Activated naive CD4-positive, alpha-beta T cell treated with anti-CD3 and anti-CD28 coated beads for 36 hours (primary cell): ENCODE measurements at regions not wholly inside any gene's neighbourhood (a gene's known extent, or its start where the extent isn't known, plus 50 kb on each side); places are given as distances from the start of the nearest gene placed in this dataset.
"Not testable (repeated sequence)": the region's sequence is repeated elsewhere in the genome, so short reads cannot be mapped to it uniquely, and the experiment has no call there.

Experiments
- CTCF ChIA-PET: fragments of 350-600 bp; sonication (Branson Sonifier 250); formaldehyde crosslinking; loops from one replicate; lab custom pipeline; 2021; ENCODE audit warnings: antibody characterized with exemption; lab: Charles Lee
- DNase-seq: peaks from one replicate; pipeline ENCODE4 v3.0.0-alpha.2; 2020
- H3K27ac Mint-ChIP-seq: one replicate; pipeline ENCODE4 v1.8.0; 2021; ENCODE audit warnings: mild to moderate bottlenecking, mixed read lengths
- H3K27me3 Mint-ChIP-seq: one replicate; pipeline ENCODE4 v1.8.0; 2021; ENCODE audit warnings: low read depth, mixed read lengths
- H3K36me3 Mint-ChIP-seq: one replicate; pipeline ENCODE4 v1.8.0; 2021; ENCODE audit warnings: low read depth, mixed read lengths
- H3K4me1 Mint-ChIP-seq: one replicate; pipeline ENCODE4 v1.8.0; 2021; ENCODE audit warnings: low read depth, mixed read lengths
- H3K4me3 Mint-ChIP-seq: one replicate; pipeline ENCODE4 v1.8.0; 2021; ENCODE audit warnings: mild to moderate bottlenecking, moderate library complexity, mixed read lengths
- H3K9me3 Mint-ChIP-seq: one replicate; pipeline ENCODE4 v1.8.0; 2021; ENCODE audit warnings: mixed read lengths
- intact Hi-C: fragments of 100-400 bp; cut with micrococcal nuclease; formaldehyde crosslinking; loops from one replicate; pipeline ENCODE4 v1.15.1; 2023

- H3K4me3 Mint-ChIP-seq, H3K9me3 Mint-ChIP-seq, H3K4me1 Mint-ChIP-seq, intact Hi-C loops, CTCF ChIA-PET, H3K27ac Mint-ChIP-seq, H3K36me3 Mint-ChIP-seq, H3K27me3 Mint-ChIP-seq, DNase-seq: not testable (repeated sequence)
Observed at GRCh38 chr15:47099801-47100200, 617.5 kb upstream of the SEMA6D start.

DNA sequence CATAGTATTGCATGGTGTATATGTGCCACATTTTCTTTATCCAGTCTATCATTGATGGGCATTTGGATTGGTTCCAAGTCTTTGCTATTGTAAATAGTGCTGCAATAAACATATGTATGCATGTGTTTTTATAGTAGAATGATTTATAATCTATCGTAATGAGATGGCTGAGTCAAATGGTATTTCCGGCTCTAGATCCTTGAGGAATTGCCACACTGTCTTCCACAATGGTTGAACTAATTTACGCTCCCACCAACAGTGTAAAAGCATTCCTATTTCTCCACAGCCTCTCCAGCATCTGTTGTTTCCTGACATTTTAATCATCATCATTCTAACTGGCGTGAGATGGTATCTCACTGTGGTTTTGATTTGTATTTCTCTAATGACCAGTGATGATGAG, 608.5 kb upstream of the SEMA6D start:
- CTCF ChIA-PET, result interaction anchor here (0.7 kb wide), 1 partner anchor 179 kb away, joined by 6 read pairs; no protein-coding TSS in a partner anchor
- H3K4me3 Mint-ChIP-seq, H3K27me3 Mint-ChIP-seq, H3K9me3 Mint-ChIP-seq, H3K36me3 Mint-ChIP-seq, DNase-seq, H3K4me1 Mint-ChIP-seq, H3K27ac Mint-ChIP-seq, intact Hi-C loops: not testable (repeated sequence)

DNA sequence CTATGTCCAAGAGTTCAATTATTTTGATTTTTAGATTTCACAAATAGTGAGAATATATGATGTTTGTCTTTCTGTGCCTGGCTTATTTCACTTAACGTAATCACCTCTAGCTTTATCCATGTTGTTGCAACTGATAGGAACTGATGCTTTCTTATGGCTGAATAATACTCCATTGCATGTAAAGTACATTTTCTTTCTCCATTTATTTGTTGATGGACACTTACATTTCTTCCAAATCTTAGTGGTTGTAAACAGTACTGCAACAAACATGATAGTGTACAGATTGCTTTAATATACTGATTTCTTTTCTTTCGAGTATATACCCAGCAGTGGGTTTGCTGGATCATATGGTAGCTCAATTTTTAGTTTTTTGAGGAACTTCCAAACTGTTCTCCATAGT, 600.6 kb upstream of the SEMA6D start:
- DNase-seq, result no peak
- Mint-ChIP-seq H3K27ac (no peak overlapping the region), H3K9me3 (peaks cover 7% of the 10 kb centered on the region), H3K4me1 (no peaks in the 10 kb centered on the region), H3K27me3 (no peaks in the 10 kb centered on the region), H3K4me3 (no peak overlapping the region), H3K36me3 (no peaks in the 10 kb centered on the region)
- intact Hi-C loops, result no loop called here
- CTCF ChIA-PET, result no interaction called here

DNA sequence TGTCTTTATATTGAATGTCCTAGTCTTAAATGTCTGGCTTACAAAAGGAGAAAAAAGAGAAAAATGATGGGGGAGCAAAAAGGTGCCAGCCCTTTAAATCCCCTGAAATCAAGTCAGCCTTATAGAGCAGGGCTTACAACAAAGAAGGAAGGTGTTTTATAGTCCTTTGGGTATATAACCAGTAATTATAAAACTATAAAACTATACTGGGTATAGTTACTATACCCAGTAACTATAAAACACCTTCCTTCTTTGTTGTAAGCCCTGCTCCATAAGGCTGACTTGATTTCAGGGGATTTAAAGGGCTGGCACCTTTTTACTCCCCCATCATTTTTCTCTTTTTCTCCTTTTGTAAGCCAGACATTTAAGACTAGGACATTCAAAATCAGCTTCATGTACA, 598.0 kb upstream of the SEMA6D start:
- CTCF ChIA-PET, result no interaction called here
- Mint-ChIP-seq H3K36me3 (no peaks in the 10 kb centered on the region), H3K4me1 (no peaks in the 10 kb centered on the region), H3K9me3 (peaks cover 7% of the 10 kb centered on the region), H3K27me3 (no peaks in the 10 kb centered on the region), H3K27ac (no peak overlapping the region), H3K4me3 (no peak overlapping the region)
- DNase-seq, result no peak
- intact Hi-C loops, result no loop called here

GRCh38 chr15:47124430-47125102, 592.7 kb upstream of the SEMA6D start:
- Mint-ChIP-seq H3K27ac (no peak overlapping the region), H3K9me3 (peaks cover 11% of the 10 kb centered on the region), H3K36me3 (no peaks in the 10 kb centered on the region), H3K4me3 (no peak overlapping the region), H3K4me1 (no peaks in the 10 kb centered on the region), H3K27me3 (no peaks in the 10 kb centered on the region)
- no peak for DNase-seq
- CTCF ChIA-PET, result interaction anchor here (0.6 kb wide), 2 partner anchors 89 to 121 kb away, joined by 3 read pairs; no protein-coding TSS in a partner anchor
- intact Hi-C loops, result no loop called here

- DNase-seq, result no peak
- H3K9me3 Mint-ChIP-seq, result peaks cover 6% of the 10 kb centered on the region
- no peaks in the 10 kb centered on the region for H3K36me3 Mint-ChIP-seq
- H3K4me3 Mint-ChIP-seq, result no peak overlapping the region
- H3K4me1 Mint-ChIP-seq, result no peaks in the 10 kb centered on the region
- CTCF ChIA-PET, result no interaction called here
- intact Hi-C loops, result no loop called here
- no peaks in the 10 kb centered on the region for H3K27me3 Mint-ChIP-seq
- no peak overlapping the region for H3K27ac Mint-ChIP-seq
Observed at GRCh38 chr15:47129033-47129432, 588.3 kb upstream of the SEMA6D start.

DNA sequence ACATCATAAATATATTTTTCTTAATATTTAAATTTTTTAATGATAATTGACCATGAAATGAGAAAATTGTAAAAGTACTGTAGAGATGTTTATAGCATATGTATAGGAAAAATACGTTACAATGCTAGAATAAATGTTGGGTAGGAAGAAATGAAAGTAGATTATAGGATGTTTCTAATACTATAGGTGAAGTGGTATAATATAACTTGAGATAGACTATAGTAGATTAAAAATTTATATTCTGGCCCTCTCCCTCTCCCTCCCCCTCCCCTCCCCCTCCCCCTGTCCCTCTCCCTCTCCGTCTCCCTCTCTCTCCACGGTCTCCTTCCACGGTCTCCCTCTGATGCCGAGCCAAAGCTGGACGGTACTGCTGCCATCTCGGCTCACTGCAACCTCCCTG, 585.9 kb upstream of the SEMA6D start:
- H3K4me3 Mint-ChIP-seq, H3K9me3 Mint-ChIP-seq, H3K36me3 Mint-ChIP-seq, H3K4me1 Mint-ChIP-seq, DNase-seq, H3K27me3 Mint-ChIP-seq, CTCF ChIA-PET, intact Hi-C loops, H3K27ac Mint-ChIP-seq: not testable (repeated sequence)

GRCh38 chr15:47135267-47135666, 582.0 kb upstream of the SEMA6D start:
- H3K27me3 Mint-ChIP-seq, result no peaks in the 10 kb centered on the region

DNA sequence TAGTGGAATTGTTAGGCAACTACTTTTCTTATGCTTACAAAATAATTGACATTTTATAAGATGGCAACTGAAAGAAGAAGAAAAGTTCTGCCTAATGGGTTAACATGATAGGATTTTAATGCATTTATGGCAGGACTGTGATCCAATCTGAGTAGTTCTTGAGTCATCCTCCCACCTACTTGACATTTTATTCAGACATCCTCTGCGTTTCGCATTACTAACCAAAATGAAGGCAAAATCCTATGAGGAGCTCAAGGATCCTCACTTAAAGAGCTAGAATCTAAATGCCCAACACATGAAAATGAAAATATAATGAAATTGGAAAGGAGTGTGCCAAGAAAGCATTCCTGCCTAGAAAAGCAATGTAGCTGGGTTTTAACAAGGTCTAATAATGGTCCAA, 581.1 kb upstream of the SEMA6D start:
- CTCF ChIA-PET, result no interaction called here
- DNase-seq, result no peak
- Mint-ChIP-seq H3K36me3 (no peaks in the 10 kb centered on the region), H3K4me3 (no peak overlapping the region), H3K27ac (no peak overlapping the region), H3K4me1 (no peaks in the 10 kb centered on the region), H3K27me3 (no peaks in the 10 kb centered on the region), H3K9me3 (no peaks in the 10 kb centered on the region)
- intact Hi-C loops, result no loop called here

More at GRCh38 chr15:47135267-47135666, 582.0 kb upstream of the SEMA6D start:
- H3K36me3 Mint-ChIP-seq, result no peaks in the 10 kb centered on the region
- no peaks in the 10 kb centered on the region for H3K4me1 Mint-ChIP-seq
- H3K4me3 Mint-ChIP-seq, result no peak overlapping the region
- CTCF ChIA-PET, result no interaction called here
- H3K27ac Mint-ChIP-seq, result no peak overlapping the region
- intact Hi-C loops, result no loop called here
- DNase-seq, result no peak
- no peaks in the 10 kb centered on the region for H3K9me3 Mint-ChIP-seq

GRCh38 chr15:47139965-47140364, 577.3 kb upstream of the SEMA6D start:
- no peaks in the 10 kb centered on the region for H3K27me3 Mint-ChIP-seq
- CTCF ChIA-PET, result no interaction called here
- no peak for DNase-seq
- no peaks in the 10 kb centered on the region for H3K4me1 Mint-ChIP-seq
- no peaks in the 10 kb centered on the region for H3K36me3 Mint-ChIP-seq
- H3K4me3 Mint-ChIP-seq, result no peak overlapping the region
- intact Hi-C loops, result no loop called here
- H3K9me3 Mint-ChIP-seq, result peaks cover 6% of the 10 kb centered on the region
- no peak overlapping the region for H3K27ac Mint-ChIP-seq

- H3K4me1 Mint-ChIP-seq, result no peaks in the 10 kb centered on the region
- H3K36me3 Mint-ChIP-seq, result no peaks in the 10 kb centered on the region
- peaks cover 1% of the 10 kb centered on the region for H3K9me3 Mint-ChIP-seq
- CTCF ChIA-PET, result no interaction called here
- no peak for DNase-seq
- H3K4me3 Mint-ChIP-seq, result no peak overlapping the region
- intact Hi-C loops, result no loop called here
- H3K27me3 Mint-ChIP-seq, result no peaks in the 10 kb centered on the region
- H3K27ac Mint-ChIP-seq, result no peak overlapping the region
Observed at GRCh38 chr15:47157827-47158226, 559.5 kb upstream of the SEMA6D start.

GRCh38 chr15:47158573-47158972, 558.7 kb upstream of the SEMA6D start:
- H3K4me3 Mint-ChIP-seq, result no peak overlapping the region
- intact Hi-C loops, result no loop called here
- CTCF ChIA-PET, result no interaction called here

GRCh38 chr15:47177177-47177576, 540.1 kb upstream of the SEMA6D start:
- CTCF ChIA-PET, result interaction anchor here (0.7 kb wide), 1 partner anchor 19 kb away, joined by 3 read pairs; no protein-coding TSS in a partner anchor

More at GRCh38 chr15:47158573-47158972, 558.7 kb upstream of the SEMA6D start:
- no peak overlapping the region for H3K27ac Mint-ChIP-seq
- H3K36me3 Mint-ChIP-seq, result no peaks in the 10 kb centered on the region
- DNase-seq, result no peak
- peaks cover 1% of the 10 kb centered on the region for H3K9me3 Mint-ChIP-seq
- H3K27me3 Mint-ChIP-seq, result no peaks in the 10 kb centered on the region
- no peaks in the 10 kb centered on the region for H3K4me1 Mint-ChIP-seq

More at GRCh38 chr15:47177177-47177576, 540.1 kb upstream of the SEMA6D start:
- intact Hi-C loops, result no loop called here
- Mint-ChIP-seq H3K4me3 (no peak overlapping the region), H3K4me1 (no peaks in the 10 kb centered on the region), H3K9me3 (no peaks in the 10 kb centered on the region), H3K27me3 (peaks cover 12% of the 10 kb centered on the region), H3K36me3 (no peaks in the 10 kb centered on the region), H3K27ac (no peak overlapping the region)
- no peak for DNase-seq
